HG02798 (cell line): ENCODE measurements at regions not wholly inside any gene's neighbourhood (a gene's known extent, or its start where the extent isn't known, plus 50 kb on each side); places are given as distances from the start of the nearest gene placed in this dataset.
"Not testable (repeated sequence)": the region's sequence is repeated elsewhere in the genome, so short reads cannot be mapped to it uniquely, and the experiment has no call there.

ENCODE experiments used
- ATAC-seq: cut with Tn5 transposase; IDR thresholded peaks from one replicate; pipeline ENCODE4 v1.9.1; 2021; ENCODE audit warnings: mild to moderate bottlenecking; ENCODE audit not compliant: unreplicated experiment, poor library complexity

- ATAC-seq, result no peak
Measured at GRCh38 chr3:163601426-163601825, 1476.9 kb downstream of the SI start.

- no peak for ATAC-seq
Measured at GRCh38 chr3:163587342-163587741, 1491.0 kb downstream of the SI start.

GRCh38 chr3:163582967-163583366, 1495.3 kb downstream of the SI start:
- no peak for ATAC-seq

- no peak for ATAC-seq
Measured at GRCh38 chr3:163577271-163577670, 1501.0 kb downstream of the SI start.

- no peak for ATAC-seq
Measured at GRCh38 chr3:163576314-163576713, 1502.0 kb downstream of the SI start.

GRCh38 chr3:163573324-163573723, 1505.0 kb downstream of the SI start:
- ATAC-seq, result no peak

- no peak for ATAC-seq
Measured at GRCh38 chr3:163572856-163573255, 1505.4 kb downstream of the SI start.

- no peak for ATAC-seq
Measured at GRCh38 chr3:163563485-163563884, 1514.8 kb downstream of the SI start.

GRCh38 chr3:163562625-163563024, 1515.7 kb downstream of the SI start:
- no peak for ATAC-seq

- no peak for ATAC-seq
Measured at GRCh38 chr3:163561151-163561550, 1517.1 kb downstream of the SI start.

- ATAC-seq, result no peak
Measured at GRCh38 chr3:163560459-163560858, 1517.8 kb downstream of the SI start.

GRCh38 chr3:163556813-163557523, 1521.3 kb downstream of the SI start:
- no peak for ATAC-seq

GRCh38 chr3:163555918-163556317, 1522.4 kb downstream of the SI start:
- no peak for ATAC-seq

GRCh38 chr3:163552659-163552966, 1525.7 kb downstream of the SI start:
- no peak for ATAC-seq

GRCh38 chr3:163551915-163552658, 1526.2 kb downstream of the SI start:
- ATAC-seq, result not testable (repeated sequence)

GRCh38 chr3:163548015-163548414, 1530.3 kb downstream of the SI start:
- ATAC-seq, result no peak

GRCh38 chr3:163547014-163547685, 1531.1 kb downstream of the SI start:
- no peak for ATAC-seq

- no peak for ATAC-seq
Measured at GRCh38 chr3:163543662-163544061, 1534.6 kb downstream of the SI start.

- ATAC-seq, result no peak
Measured at GRCh38 chr3:163541629-163542028, 1536.7 kb downstream of the SI start.

- ATAC-seq, result no peak
Measured at GRCh38 chr3:163538387-163538786, 1539.9 kb downstream of the SI start.

- ATAC-seq, result no peak
Measured at GRCh38 chr3:163533381-163533780, 1544.9 kb downstream of the SI start.
